Adrenal gland (tissue), 9 donors: ENCODE measurements at regions not wholly inside any gene's neighbourhood (a gene's known extent, or its start where the extent isn't known, plus 50 kb on each side); places are given as distances from the start of the nearest gene placed in this dataset.

ENCODE experiments used
- DNase-seq, 7 donors: peaks; one replicate each; pipeline ENCODE4 v3.0.0-alpha.2; 2019 to 2020
- H3K27ac ChIP-seq, 5 donors: fragments of 200-600 bp; sonication (generic) in 4 of 5; 1 replicate in 3 of 5; 2 replicates in 2 of 5; pipeline versions ENCODE4 v1.5.1 to v1.8.0; 2016 to 2020; ENCODE audit warnings: mild to moderate bottlenecking in 1 of 5
- H3K27me3 ChIP-seq: fragments of 200-600 bp; 2 replicates; pipeline ENCODE4 v1.8.0; 2021
- H3K36me3 ChIP-seq, 2 donors: fragments of 200-600 bp; replicated peaks in 1 of 2; 1 replicate in 1 of 2; 2 replicates in 1 of 2; pipeline versions ENCODE4 v1.5.1 to v1.8.0; 2018 to 2022
- H3K4me1 ChIP-seq, 2 donors: fragments of 200-600 bp; replicated peaks in 1 of 2; 1 replicate in 1 of 2; 2 replicates in 1 of 2; pipeline versions ENCODE4 v1.5.1 to v1.8.0; 2018 to 2021
- H3K4me3 ChIP-seq, 4 donors: fragments of 200-600 bp; sonication (generic) in 3 of 4; one replicate each; pipeline ENCODE4 v1.5.1; 2016 to 2018
- H3K9me3 ChIP-seq, 3 donors: fragments of 200-600 bp; sonication (generic) in 1 of 3; replicated peaks in 1 of 3; 1 replicate in 2 of 3; 2 replicates in 1 of 3; pipeline versions ENCODE4 v1.5.1 to v1.8.0; 2016 to 2021
- CTCF ChIP-seq, 6 experiments: fragments of 450-650 bp in 4 of 6; fragments of 200-600 bp in 2 of 6; sonication (generic) in 1 of 6; IDR thresholded peaks; 1 replicate in 5 of 6; 2 replicates in 1 of 6; pipeline versions ENCODE4 v1.5.1 to v1.8.0; 2016 to 2021; ENCODE audit warnings: antibody characterized with exemption in 6 of 6, mild to moderate bottlenecking in 2 of 6, moderate library complexity in 1 of 6
- POLR2A ChIP-seq, 2 donors: fragments of 450-650 bp; IDR thresholded peaks; one replicate each; pipeline ENCODE4 v1.6.1; 2017; ENCODE audit warnings: antibody characterized with exemption in 2 of 2, mild to moderate bottlenecking in 2 of 2, moderate library complexity in 1 of 2
- WGBS, 4 donors: extraction: QIAGEN DNeasy Blood & Tissue Kit in 2 of 4; methylation state at CpG; one replicate each; pipeline versions ENCODE4 v1.1.5 to v1.1.7; 2013 to 2017; 5-methylcytosine and 5-hydroxymethylcytosine counted together
- intact Hi-C, 2 donors: fragments of 100-400 bp; cut with DNase I; formaldehyde crosslinking; loops; one replicate each; pipeline versions ENCODE4 v1.14.1 to v1.15.0; 2022 to 2023
- donor health status: healthy with polysubstance abuse.
- donor health status: Bipolar disorder and iron deficiency.
- donor health status: DM: yes; HTN: yes; CAD: no.
- donor health status: DM: no; HTN: no; CAD: no.
- donor health status: DM: no; HTN: no; CAD: no.

DNA sequence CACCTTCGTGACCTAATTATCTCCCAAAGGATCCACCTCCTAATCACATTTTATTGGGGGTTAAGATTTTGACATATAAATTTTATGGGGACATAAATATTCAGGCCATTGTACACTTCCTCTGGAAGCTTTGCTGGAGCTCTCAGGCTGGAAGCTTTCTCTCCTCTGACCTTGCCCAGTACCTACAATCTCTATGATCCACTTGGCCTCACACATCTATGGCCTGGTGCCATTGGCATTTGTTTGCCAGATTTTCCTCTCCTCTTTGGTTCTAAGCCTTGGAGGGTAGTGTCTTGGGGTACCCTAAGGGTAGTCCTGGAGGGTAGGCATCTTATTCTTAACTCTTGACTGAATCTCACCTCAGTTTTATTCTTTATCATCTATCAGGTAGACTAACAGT lies 79.0 kb downstream of the HLX start:
- WGBS, 4 donors = 58 to 93% (median 75%) methylated on average over 1 of the region's 1 CpG
- Histone ChIP-seq H3K27ac (no peak overlapping the region), H3K4me3 (no peak overlapping the region), H3K36me3 (no peaks in the 10 kb centered on the region), H3K9me3 (no peaks in the 10 kb centered on the region), H3K4me1 (no peaks in the 10 kb centered on the region), H3K27me3 (no peaks in the 10 kb centered on the region)
- DNase-seq = no peak
- intact Hi-C loops = no loop called here
- TF ChIP-seq POLR2A (IDR thresholded peaks at IDR 0.05) (no peak), CTCF (IDR thresholded peaks at IDR 0.05) (no peak)

DNA sequence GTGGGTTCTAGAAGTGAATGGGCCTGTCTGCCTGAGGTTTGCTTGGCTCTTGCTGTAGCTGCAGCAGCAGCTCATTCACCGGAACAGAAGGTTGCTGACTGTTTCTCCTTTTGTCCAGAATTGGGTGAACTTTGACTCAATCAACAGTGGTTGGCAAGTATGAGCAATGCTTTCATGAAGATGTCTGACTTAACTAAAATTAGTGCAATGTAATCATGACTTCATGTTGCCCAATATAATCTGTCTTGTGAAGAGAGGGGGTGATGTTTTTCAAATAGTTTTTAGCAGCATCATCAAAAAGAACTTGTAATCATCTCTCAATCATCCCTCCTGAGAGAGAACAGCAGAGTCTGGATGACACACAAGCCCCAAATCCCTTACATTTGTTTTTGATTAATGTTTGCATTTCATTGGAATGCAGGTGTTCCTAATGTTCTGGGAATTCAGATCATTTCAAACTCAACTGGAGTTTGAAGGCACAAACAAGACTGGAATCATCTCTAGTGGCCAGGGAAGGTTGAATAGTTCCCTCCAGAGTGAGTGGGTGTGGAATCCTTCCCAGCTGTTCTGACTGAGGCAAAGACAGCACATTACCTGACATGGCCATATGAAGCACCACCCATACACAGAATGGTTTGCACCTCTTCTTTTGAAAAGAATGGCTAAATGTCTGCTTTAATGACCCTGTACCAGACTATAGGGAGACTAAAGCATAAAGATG lies 82.9 kb downstream of the HLX start:
- no peaks in the 10 kb centered on the region for H3K27me3 ChIP-seq
- H3K4me3 ChIP-seq = no peak overlapping the region
- WGBS, 4 donors = 0 to 35% (median 29%) methylated on average over 1 of the region's 1 CpG
- intact Hi-C loops = no loop called here
- no peaks in the 10 kb centered on the region for H3K9me3 ChIP-seq
- no peaks in the 10 kb centered on the region for H3K36me3 ChIP-seq
- TF ChIP-seq CTCF (IDR thresholded peaks at IDR 0.05) (no peak), POLR2A (IDR thresholded peaks at IDR 0.05) (no peak)
- peak in 2 of 7 donors; percentile 26 to 30 for DNase-seq
- peak overlapping the region in 1 of 5 donors; percentile 10 for H3K27ac ChIP-seq
- no peaks in the 10 kb centered on the region for H3K4me1 ChIP-seq

- DNase-seq = no peak
- Histone ChIP-seq H3K27ac (no peak overlapping the region), H3K4me3 (no peak overlapping the region), H3K4me1 (no peaks in the 10 kb centered on the region), H3K27me3 (no peaks in the 10 kb centered on the region), H3K9me3 (no peaks in the 10 kb centered on the region), H3K36me3 (no peaks in the 10 kb centered on the region)
- intact Hi-C loops = no loop called here
- TF ChIP-seq POLR2A (IDR thresholded peaks at IDR 0.05) = no peak
- 61 to 74% (median 68%) methylated on average over 3 of the region's 3 CpGs for WGBS, 4 donors
Observed at GRCh38 chr1:220966041-220966440, 86.8 kb downstream of the HLX start.

DNA sequence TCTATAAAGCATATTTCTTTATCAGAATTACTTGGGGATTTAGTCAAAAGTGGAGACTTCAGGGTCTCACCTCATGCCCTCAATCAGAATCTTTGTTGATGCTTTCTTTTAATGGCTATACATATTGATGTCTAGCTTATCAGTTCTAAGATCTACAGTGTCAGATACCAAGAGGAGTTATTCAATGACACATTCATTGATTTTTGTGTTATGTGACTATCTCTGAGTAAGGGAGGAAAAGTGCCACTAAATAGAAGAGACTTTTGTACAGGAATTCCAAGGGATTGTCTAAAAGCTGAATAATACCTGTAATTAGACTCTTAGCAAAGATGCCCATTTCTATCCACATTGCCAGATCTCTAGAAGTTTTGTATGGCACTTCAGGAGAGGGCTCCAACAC lies 87.2 kb downstream of the HLX start:
- no peak for DNase-seq
- Histone ChIP-seq H3K4me3 (no peak overlapping the region), H3K4me1 (no peaks in the 10 kb centered on the region), H3K9me3 (no peaks in the 10 kb centered on the region), H3K27ac (no peak overlapping the region), H3K36me3 (no peaks in the 10 kb centered on the region), H3K27me3 (no peaks in the 10 kb centered on the region)
- intact Hi-C loops = no loop called here
- TF ChIP-seq POLR2A (IDR thresholded peaks at IDR 0.05) = no peak
- no peak for TF ChIP-seq CTCF (IDR thresholded peaks at IDR 0.05)
